Testis (tissue), 2 donors: ENCODE measurements at regions not wholly inside any gene's neighbourhood (a gene's known extent, or its start where the extent isn't known, plus 50 kb on each side); places are given as distances from the start of the nearest gene placed in this dataset.

Source experiments
- CTCF ChIP-seq, 3 experiments: fragments of 450-650 bp in 2 of 3; fragments of 200-600 bp in 1 of 3; sonication (generic) in 1 of 3; IDR thresholded peaks; one replicate each; pipeline ENCODE4 v1.5.1; 2016 to 2019; ENCODE audit warnings: antibody characterized with exemption in 3 of 3, mild to moderate bottlenecking in 2 of 3, moderate library complexity in 1 of 3
- POLR2A ChIP-seq: fragments of 450-650 bp; IDR thresholded peaks from one replicate; pipeline ENCODE4 v1.6.1; 2017; ENCODE audit warnings: antibody characterized with exemption, mild to moderate bottlenecking, moderate library complexity

- TF ChIP-seq CTCF (IDR thresholded peaks at IDR 0.05), result no peak
- no peak for TF ChIP-seq POLR2A
Observed at GRCh38 chr2:62430146-62430545, 75.8 kb downstream of the TMEM17 start.
